ENCODE measurements at regions not wholly inside any gene's neighbourhood (a gene's known extent, or its start where the extent isn't known, plus 50 kb on each side); places are given as distances from the start of the nearest gene placed in this dataset.

- DNase-seq, result peak; percentile 53 to 56
- Histone ChIP-seq H3K27ac (peak overlapping the region in 2 of 3 donors; percentile 17 to 57), H3K36me3 (no peaks in the 10 kb centered on the region), H3K4me3 (replicated peaks in 1 of 3) (no peak overlapping the region), H3K4me1 (peaks cover 4 to 24% of the 10 kb centered on the region in 2 donors), H3K27me3 (no peaks in the 10 kb centered on the region), H3K9me3 (no peaks in the 10 kb centered on the region)
- whole genome bisulfite sequencing, 2 donors, result 16 to 18% methylated on average over 5 of the region's 5 CpGs
- intact Hi-C loops (cut with DNase I), result no loop called here
- no peak for TF ChIP-seq CTCF (IDR thresholded peaks at IDR 0.05)
- TF ChIP-seq POLR2A (IDR thresholded peaks at IDR 0.05), result peak in 1 of 2 donors; percentile 6
Observed at GRCh38 chr12:115697340-115697739, 580.2 kb downstream of the MED13L start.

GRCh38 chr12:115694564-115694963, 582.9 kb downstream of the MED13L start:
- Histone ChIP-seq H3K9me3 (no peaks in the 10 kb centered on the region), H3K27ac (no peak overlapping the region), H3K4me3 (replicated peaks in 1 of 3) (no peak overlapping the region), H3K27me3 (no peaks in the 10 kb centered on the region), H3K4me1 (peaks cover 4 to 24% of the 10 kb centered on the region in 2 donors), H3K36me3 (no peaks in the 10 kb centered on the region)
- WGBS, 2 donors, result 87 to 94% methylated on average over 3 of the region's 3 CpGs
- no peak for DNase-seq
- no peak for TF ChIP-seq CTCF (IDR thresholded peaks at IDR 0.05)
- no peak for TF ChIP-seq POLR2A (IDR thresholded peaks at IDR 0.05)
- intact Hi-C loops (cut with DNase I), result no loop called here

DNA sequence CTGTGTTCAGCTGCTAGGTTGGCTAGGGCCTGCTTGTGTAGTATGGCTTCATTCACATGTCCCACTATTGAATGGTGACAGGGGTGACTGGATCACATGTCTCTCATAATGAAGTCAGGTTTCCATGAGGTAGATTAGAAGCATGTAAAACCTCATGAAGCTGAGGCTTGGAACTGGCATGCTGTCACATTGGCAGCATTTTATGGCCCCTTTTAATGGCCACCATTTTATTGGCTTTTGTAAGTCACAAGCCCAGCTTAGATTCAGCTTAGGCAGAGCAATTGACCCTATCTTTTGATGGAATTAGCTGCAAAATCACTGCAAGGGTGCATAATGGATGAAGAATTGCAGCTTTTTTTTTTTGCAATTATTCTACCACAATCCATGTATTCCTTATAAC, 583.5 kb downstream of the MED13L start:
- H3K27me3 ChIP-seq, result no peaks in the 10 kb centered on the region
- H3K36me3 ChIP-seq, result no peaks in the 10 kb centered on the region
- no peak overlapping the region for H3K4me3 ChIP-seq (replicated peaks in 1 of 3)
- intact Hi-C loops (cut with DNase I), result no loop called here
- no peak overlapping the region for H3K27ac ChIP-seq
- H3K4me1 ChIP-seq, result peaks cover 4 to 22% of the 10 kb centered on the region in 2 donors
- TF ChIP-seq CTCF (IDR thresholded peaks at IDR 0.05), result no peak
- no peak for TF ChIP-seq POLR2A (IDR thresholded peaks at IDR 0.05)
- H3K9me3 ChIP-seq, result no peaks in the 10 kb centered on the region
- DNase-seq, result no peak

GRCh38 chr12:115691123-115691522, 586.4 kb downstream of the MED13L start:
- no peak for DNase-seq
- no peak for TF ChIP-seq CTCF (IDR thresholded peaks at IDR 0.05)
- TF ChIP-seq POLR2A (IDR thresholded peaks at IDR 0.05), result no peak
- 89 to 100% methylated on average over 2 of the region's 2 CpGs for WGBS, 2 donors

DNA sequence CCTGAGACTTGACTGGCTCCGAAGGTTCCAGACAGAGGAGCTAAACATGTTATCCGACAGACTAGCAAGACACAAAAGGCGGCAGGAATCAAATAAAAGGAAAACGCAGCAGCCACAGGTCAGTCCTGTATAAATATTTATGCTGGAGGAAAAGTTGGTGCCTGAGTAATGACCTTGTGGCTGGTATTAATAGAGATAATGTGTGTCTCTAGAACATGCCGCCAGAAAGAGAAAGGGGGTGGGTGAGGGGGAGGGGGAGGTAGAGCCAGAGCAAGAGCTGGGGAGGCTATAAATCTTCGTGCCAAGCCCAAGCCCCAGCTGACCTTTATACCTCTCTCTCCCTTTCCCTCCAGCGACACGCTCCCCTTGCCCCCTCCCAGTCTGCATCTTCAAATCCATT, 590.4 kb downstream of the MED13L start:
- intact Hi-C loops (cut with DNase I), result no loop called here
- 74 to 82% methylated on average over 8 of the region's 8 CpGs for WGBS, 2 donors
- no peak for DNase-seq
- TF ChIP-seq POLR2A (IDR thresholded peaks at IDR 0.05) (no peak), CTCF (IDR thresholded peaks at IDR 0.05) (no peak)
- Histone ChIP-seq H3K4me1 (peaks cover 17 to 19% of the 10 kb centered on the region in 2 donors), H3K9me3 (no peaks in the 10 kb centered on the region), H3K4me3 (replicated peaks in 1 of 3) (no peak overlapping the region), H3K36me3 (no peaks in the 10 kb centered on the region), H3K27ac (no peak overlapping the region), H3K27me3 (no peaks in the 10 kb centered on the region)

More at GRCh38 chr12:115691123-115691522, 586.4 kb downstream of the MED13L start:
- no peaks in the 10 kb centered on the region for H3K27me3 ChIP-seq
- no peak overlapping the region for H3K27ac ChIP-seq
- H3K4me3 ChIP-seq (replicated peaks in 1 of 3), result no peak overlapping the region
- H3K36me3 ChIP-seq, result no peaks in the 10 kb centered on the region
- H3K9me3 ChIP-seq, result no peaks in the 10 kb centered on the region
- intact Hi-C loops (cut with DNase I), result no loop called here
- H3K4me1 ChIP-seq, result no peaks in the 10 kb centered on the region

All from thyroid gland (tissue), 4 donors.